D341Med (cell line): ENCODE measurements at regions not wholly inside any gene's neighbourhood (a gene's known extent, or its start where the extent isn't known, plus 50 kb on each side); places are given as distances from the start of the nearest gene placed in this dataset.
"Not testable (repeated sequence)": the region's sequence is repeated elsewhere in the genome, so short reads cannot be mapped to it uniquely, and the experiment has no call there.

Experiments
- DNase-seq: peaks from one replicate; pipeline ENCODE4 v3.0.0; 2012; ENCODE audit warnings: low spot score

DNA sequence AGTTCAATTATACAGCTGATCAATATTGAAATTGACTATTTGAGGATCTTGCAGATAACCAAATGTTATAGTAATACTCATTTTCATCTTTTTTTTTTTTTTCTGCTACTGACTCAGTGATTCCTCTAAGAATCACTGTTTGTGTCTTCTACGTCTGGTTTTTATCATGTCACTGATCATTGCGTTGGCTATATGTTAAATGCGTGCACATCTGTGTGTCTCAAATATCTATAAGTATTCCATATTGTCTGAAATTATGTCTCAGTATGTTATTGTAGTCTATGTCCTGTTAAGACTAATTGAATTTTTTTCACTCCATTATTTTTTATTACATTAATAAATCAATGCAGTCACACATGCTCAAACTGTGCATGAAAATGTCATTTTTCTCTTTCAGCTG, 200.5 kb downstream of the PCDH20 start:
- no peak for DNase-seq

DNA sequence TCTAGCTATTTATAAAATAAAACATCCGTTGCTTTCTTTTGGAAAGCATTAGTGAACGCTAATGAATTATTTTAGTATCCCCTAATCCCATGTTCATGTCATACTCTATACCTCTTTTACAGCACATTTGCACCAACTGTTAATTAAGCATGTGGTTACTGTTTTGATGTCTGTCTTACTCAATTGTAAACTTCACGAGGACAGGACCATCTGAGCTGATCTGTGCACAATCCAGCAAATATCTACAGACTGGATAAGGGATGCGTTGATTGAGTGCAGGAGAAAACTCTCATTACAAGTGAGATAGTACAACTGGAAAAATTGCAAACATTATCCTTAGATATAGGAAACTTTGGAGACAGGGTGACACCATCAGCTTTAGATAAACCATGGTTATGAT, 201.1 kb downstream of the PCDH20 start:
- no peak for DNase-seq

DNA sequence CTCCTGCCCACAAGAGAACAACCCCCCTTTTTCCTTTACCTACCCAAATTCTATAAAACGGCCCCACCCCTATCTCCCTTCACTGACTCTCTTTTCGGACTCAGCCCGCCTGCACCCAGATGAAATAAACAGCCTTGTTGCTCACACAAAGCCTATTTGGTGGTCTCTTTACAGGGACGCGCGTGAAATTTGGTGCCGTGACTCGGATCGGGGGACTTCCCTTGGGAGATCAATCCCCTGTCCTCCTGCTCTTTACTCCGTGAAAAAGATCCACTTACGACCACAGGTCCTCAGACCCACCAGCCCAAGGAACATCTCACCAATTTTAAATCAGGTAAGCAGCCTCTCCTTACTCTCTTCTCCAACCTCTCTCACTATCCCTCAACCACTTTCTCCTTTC, 209.8 kb downstream of the PCDH20 start:
- not testable (repeated sequence) for DNase-seq

DNA sequence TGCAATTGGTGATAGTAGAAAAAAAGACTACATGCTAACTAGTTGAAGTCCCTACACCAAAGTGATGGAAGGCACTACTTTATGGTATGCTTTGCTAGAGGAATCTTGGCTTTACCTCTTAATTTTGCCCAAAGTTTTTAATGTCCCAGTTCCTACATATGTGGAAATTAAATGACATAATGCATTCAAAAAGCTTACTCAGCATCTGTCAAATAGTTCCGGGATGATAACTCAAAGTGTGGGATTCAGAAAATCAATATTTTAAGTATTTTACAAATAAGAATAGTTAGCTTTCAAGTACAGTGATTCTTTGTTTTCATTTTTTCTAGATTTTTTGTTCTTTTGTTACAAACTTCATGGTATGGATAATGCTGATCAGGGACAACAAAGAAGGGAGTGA, 211.6 kb downstream of the PCDH20 start:
- DNase-seq, result no peak

- no peak for DNase-seq
Observed at GRCh38 chr13:61202042-61202441, 213.6 kb downstream of the PCDH20 start.

DNA sequence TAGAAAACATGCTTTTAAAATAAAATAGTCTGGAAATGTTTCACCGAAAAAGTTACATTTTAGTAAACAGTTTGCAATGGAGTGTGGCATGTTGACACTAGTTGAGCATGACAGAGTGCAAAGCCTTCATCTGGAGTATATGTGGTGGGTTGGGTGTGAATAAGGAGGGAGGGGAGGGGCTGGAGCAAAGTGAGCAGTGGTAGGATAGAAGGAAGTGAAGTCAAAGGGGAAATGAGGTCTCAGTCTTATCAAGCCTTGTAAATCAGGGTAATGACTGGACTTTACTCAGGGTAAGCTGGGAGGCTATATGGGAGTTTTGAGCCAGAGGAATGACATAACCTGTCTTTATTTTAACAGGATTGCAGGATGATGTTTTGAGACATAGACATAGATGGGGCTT, 222.8 kb downstream of the PCDH20 start:
- no peak for DNase-seq

- DNase-seq, result no peak
Observed at GRCh38 chr13:61188057-61188456, 227.6 kb downstream of the PCDH20 start.

- no peak for DNase-seq
Observed at GRCh38 chr13:61187471-61187870, 228.2 kb downstream of the PCDH20 start.

DNA sequence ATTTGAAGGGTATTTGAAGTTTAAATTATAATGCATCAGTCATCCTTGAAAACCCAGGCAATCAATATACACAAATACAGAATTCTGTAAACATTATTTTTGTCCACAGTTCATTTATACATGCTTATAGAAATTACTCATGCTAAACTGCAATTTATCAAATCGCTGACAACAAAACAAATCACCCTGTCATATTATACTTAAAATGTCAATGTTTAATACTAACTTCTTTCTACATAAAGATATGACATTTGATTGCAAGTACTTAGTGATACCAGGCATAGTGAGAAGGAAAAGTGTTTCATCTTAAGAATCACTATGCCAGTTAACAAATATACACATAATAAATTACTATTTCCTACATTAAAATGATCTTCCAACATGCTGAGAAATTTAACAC, 232.0 kb downstream of the PCDH20 start:
- DNase-seq, result no peak

DNA sequence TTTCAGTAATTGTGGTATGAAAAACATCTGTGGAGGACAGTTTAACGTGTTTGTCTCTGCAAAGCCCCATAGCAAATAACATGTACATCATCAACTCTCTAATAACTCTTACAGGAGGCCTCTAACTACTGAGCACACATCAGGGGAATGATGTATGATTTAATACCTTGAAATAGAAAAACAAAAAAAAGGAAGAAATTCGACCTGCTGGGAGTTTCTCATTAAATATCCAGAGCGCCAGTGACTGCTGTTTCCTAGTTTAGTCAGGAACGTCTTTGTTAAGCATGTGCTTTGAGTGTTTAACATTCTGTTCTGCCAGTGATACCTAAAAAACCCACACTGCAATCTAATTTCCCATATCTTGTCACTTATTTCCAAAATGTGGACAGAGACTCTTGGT, 235.4 kb downstream of the PCDH20 start:
- no peak for DNase-seq

GRCh38 chr13:61179741-61180140, 235.9 kb downstream of the PCDH20 start:
- DNase-seq, result no peak

DNA sequence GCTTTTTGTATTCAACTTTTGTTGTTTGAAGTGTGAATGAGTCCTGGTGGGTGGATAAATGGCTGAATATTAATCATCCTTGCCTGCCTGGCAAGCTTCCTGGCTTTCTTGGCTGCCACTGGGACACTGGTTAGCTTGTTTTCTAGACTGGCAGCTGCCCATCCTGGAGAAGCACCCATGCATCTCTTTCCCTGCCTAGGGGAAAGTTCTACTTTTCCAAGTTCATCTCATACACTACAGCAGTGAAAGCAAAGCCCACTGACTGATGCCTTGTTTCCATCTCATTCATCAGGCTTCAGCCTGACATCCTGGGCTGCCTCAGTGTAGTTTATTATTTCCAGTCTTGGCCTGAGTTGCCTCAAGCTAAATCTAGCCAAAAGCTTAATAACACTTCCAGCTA, 244.8 kb downstream of the PCDH20 start:
- no peak for DNase-seq

DNA sequence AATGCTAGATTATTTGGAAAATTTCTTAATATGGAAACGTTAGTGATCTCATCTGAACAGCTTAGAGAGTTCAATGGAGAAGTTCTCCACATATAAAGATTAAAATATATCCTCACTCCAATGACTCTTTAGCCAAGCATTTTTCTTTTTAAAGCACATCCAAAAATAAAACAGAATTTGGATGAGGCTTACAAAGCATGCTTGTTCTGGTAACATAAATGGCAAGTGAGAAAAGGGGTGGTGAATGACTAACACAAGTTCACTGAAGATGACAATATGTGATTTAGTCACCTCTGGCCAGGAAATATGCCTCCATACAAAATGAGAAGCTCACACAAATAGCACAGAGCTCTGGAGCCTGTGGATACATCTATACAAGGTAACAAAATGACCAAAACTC, 253.0 kb downstream of the PCDH20 start:
- DNase-seq, result no peak

DNA sequence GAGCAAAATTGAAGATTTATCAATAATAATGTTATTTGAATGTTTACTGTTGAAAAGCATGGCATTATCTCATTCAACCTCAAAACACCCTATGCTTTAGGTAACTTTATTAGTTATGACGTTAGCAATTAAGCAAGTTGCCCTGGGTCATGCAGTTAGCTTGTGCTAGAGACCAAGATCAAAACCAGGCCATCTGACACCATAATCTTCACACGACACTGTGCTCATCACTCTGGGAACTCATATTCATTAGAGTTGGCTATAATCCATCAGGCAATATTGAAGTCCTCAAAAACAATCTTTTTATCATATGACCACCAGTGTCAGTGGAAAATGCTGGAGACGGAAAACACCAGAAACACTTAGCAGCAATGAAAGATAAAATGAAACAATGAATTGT, 253.5 kb downstream of the PCDH20 start:
- DNase-seq, result no peak

- no peak for DNase-seq
Observed at GRCh38 chr13:61156753-61157152, 258.9 kb downstream of the PCDH20 start.

DNA sequence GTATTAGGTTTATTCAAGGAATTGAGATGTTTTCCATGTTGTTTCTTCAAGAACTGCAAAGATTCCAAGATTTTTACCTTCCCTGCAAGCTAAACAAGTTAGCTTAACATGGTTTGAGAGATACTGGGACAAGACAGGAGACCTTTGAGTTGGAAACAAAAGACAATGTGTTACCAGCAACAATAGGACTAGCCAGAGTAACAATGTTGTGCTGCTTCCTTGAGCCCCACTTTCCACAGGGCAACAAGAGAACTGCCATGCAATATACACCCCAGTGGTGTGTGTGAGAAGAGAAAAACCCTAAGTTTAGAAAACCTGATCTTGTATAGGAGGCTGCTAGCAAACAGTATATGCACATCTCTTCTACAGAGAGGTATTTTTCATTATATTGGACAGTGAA, 264.6 kb downstream of the PCDH20 start:
- DNase-seq, result no peak

GRCh38 chr13:61149331-61149730, 266.3 kb downstream of the PCDH20 start:
- no peak for DNase-seq

- DNase-seq, result no peak
Observed at GRCh38 chr13:61148691-61149315, 266.8 kb downstream of the PCDH20 start.

DNA sequence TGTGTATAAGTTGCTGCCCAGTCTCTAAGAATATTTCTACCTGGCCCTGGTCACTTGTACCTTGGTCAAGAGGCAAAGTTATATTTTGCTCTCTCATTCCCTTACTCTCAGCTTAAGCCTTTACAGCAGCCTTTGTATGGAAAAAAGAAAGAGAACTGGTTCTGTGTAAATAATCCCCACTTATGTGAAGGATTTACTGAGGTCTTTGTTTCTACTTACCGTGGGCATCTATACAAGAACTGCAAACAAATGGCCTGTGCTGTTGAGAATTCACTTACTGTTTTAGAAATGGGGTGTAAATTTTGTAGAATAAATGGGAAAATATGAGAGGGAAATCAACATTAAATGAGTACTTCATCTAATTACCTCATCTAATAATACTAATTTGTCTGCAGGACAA, 267.4 kb downstream of the PCDH20 start:
- no peak for DNase-seq

DNA sequence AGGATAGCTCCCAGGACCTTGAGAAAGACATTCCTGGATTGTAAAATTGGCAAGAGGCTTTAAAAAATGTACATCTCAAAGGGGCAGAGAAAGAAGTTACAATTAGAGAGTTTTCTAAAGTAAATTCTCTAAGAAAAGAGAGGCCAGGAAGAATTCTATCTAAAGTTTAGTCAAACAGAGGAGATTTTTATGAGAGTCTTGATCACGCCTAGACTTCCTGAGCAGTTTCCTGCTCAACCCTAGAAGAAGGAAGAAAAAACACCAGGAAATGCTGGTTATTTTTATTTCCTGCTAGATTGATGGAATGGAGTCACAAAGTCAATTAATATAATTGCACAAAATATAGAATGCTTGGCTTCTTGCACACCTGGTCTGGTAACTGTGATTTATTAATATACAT, 269.1 kb downstream of the PCDH20 start:
- DNase-seq, result no peak

DNA sequence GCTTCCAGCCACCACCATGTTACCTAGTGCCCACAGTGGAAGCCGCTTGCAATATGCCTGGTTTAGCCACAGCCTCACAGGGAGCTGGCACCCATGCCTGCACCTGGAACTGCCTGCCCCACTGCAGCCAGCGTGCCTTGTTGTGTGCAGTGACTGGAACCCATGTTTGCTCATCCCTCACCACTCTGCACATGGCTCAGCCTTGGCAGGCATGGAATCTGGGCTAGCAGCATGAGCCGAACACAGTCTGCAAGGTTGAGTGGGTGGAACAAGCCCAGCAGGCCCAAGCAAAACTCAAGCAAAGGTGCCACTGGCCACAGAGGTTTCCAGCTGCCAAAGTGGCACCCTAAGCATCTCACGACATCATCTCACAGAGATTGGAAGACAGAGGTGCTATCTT, 269.5 kb downstream of the PCDH20 start:
- no peak for DNase-seq

- DNase-seq, result no peak
Observed at GRCh38 chr13:61144834-61145593, 270.6 kb downstream of the PCDH20 start.

GRCh38 chr13:61144301-61144700, 271.3 kb downstream of the PCDH20 start:
- no peak for DNase-seq

- DNase-seq, result no peak
Observed at GRCh38 chr13:61142506-61142905, 273.1 kb downstream of the PCDH20 start.
